WTC11 (cell line): ENCODE measurements at regions not wholly inside any gene's neighbourhood (a gene's known extent, or its start where the extent isn't known, plus 50 kb on each side); places are given as distances from the start of the nearest gene placed in this dataset.

Experiments used
- CTCF ChIP-seq: fragments of 200-600 bp; IDR thresholded peaks from 2 replicates; pipeline ENCODE4 v1.8.0; 2022; ENCODE audit warnings: antibody characterized with exemption
- ETV6 ChIP-seq: sonication (generic); formaldehyde crosslinking; IDR thresholded peaks from 2 replicates; pipeline ENCODE4 v1.8.1; 2022; ENCODE audit warnings: mild to moderate bottlenecking, missing genetic modification reagents
- FOXJ3 ChIP-seq: sonication (generic); formaldehyde crosslinking; IDR thresholded peaks from 2 replicates; pipeline ENCODE4 v1.9.0; 2021; ENCODE audit warnings: missing genetic modification reagents, mild to moderate bottlenecking, borderline replicate concordance
- NR3C1 ChIP-seq: sonication (generic); formaldehyde crosslinking; conservative IDR thresholded peaks from 2 replicates; pipeline ENCODE4 v1.8.1; 2023; ENCODE audit warnings: low read depth, mild to moderate bottlenecking, missing genetic modification reagents
- RELA ChIP-seq: sonication (generic); formaldehyde crosslinking; IDR thresholded peaks from 2 replicates; pipeline ENCODE4 v1.8.1; 2022; ENCODE audit warnings: missing genetic modification reagents, mild to moderate bottlenecking, borderline replicate concordance
- ZNF232 ChIP-seq: sonication (generic); formaldehyde crosslinking; IDR thresholded peaks from 2 replicates; pipeline ENCODE4 v1.8.0; 2022; ENCODE audit warnings: mild to moderate bottlenecking, missing genetic modification reagents
- ZNF263 ChIP-seq: sonication (generic); formaldehyde crosslinking; IDR thresholded peaks from 2 replicates; pipeline ENCODE4 v1.8.1; 2022; ENCODE audit warnings: low read depth, mild to moderate bottlenecking, moderate library complexity, missing genetic modification reagents
- TF ChIP-seq, protein P1 (sequence below): sonication (generic); formaldehyde crosslinking; IDR thresholded peaks from 2 replicates; pipeline ENCODE4 v1.8.1; 2023; ENCODE audit warnings: mild to moderate bottlenecking, missing genetic modification reagents, moderate library complexity
- TF ChIP-seq, protein P2 (sequence below): sonication (generic); formaldehyde crosslinking; IDR thresholded peaks from 2 replicates; pipeline ENCODE4 v1.8.1; 2023; ENCODE audit warnings: mild to moderate bottlenecking, moderate library complexity, missing genetic modification reagents
- TF ChIP-seq, protein P3 (sequence below): sonication (generic); formaldehyde crosslinking; IDR thresholded peaks from 2 replicates; pipeline ENCODE4 v1.8.0; 2022; ENCODE audit warnings: mild to moderate bottlenecking, missing genetic modification reagents

DNA sequence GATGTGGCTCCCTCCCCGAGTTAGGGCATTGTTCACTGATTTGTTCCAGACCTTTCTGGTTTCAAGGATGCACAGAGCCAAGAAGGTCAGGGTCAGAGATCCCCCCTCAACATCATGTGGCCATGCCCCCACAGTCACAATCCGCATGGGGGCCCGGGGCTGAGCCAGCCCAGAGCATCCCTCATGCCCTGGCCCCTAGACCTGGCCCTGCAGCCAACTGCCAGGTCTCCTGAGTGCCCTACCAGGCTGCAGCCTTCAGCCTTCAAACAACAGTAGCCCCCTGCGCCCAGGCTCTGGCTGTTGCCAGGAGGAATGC lies 142.4 kb downstream of the CRYBB2 start:
- TF ChIP-seq ZNF263 (CRISPR knock-in tag) (no peak), FOXJ3 (CRISPR knock-in tag) (no peak), CTCF (no peak), ETV6 (CRISPR knock-in tag) (no peak), NR3C1 (CRISPR knock-in tag) (no peak), ZNF232 (no peak), RELA (CRISPR knock-in tag) (no peak)
- TF ChIP-seq, protein P1, sequence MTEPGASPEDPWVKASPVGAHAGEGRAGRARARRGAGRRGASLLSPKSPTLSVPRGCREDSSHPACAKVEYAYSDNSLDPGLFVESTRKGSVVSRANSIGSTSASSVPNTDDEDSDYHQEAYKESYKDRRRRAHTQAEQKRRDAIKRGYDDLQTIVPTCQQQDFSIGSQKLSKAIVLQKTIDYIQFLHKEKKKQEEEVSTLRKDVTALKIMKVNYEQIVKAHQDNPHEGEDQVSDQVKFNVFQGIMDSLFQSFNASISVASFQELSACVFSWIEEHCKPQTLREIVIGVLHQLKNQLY (CRISPR knock-in tag), result no peak
- TF ChIP-seq, protein P2, sequence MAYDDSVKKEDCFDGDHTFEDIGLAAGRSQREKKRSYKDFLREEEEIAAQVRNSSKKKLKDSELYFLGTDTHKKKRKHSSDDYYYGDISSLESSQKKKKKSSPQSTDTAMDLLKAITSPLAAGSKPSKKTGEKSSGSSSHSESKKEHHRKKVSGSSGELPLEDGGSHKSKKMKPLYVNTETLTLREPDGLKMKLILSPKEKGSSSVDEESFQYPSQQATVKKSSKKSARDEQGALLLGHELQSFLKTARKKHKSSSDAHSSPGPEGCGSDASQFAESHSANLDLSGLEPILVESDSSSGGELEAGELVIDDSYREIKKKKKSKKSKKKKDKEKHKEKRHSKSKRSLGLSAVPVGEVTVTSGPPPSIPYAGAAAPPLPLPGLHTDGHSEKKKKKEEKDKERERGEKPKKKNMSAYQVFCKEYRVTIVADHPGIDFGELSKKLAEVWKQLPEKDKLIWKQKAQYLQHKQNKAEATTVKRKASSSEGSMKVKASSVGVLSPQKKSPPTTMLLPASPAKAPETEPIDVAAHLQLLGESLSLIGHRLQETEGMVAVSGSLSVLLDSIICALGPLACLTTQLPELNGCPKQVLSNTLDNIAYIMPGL (CRISPR knock-in tag), result no peak
- TF ChIP-seq, protein P3, sequence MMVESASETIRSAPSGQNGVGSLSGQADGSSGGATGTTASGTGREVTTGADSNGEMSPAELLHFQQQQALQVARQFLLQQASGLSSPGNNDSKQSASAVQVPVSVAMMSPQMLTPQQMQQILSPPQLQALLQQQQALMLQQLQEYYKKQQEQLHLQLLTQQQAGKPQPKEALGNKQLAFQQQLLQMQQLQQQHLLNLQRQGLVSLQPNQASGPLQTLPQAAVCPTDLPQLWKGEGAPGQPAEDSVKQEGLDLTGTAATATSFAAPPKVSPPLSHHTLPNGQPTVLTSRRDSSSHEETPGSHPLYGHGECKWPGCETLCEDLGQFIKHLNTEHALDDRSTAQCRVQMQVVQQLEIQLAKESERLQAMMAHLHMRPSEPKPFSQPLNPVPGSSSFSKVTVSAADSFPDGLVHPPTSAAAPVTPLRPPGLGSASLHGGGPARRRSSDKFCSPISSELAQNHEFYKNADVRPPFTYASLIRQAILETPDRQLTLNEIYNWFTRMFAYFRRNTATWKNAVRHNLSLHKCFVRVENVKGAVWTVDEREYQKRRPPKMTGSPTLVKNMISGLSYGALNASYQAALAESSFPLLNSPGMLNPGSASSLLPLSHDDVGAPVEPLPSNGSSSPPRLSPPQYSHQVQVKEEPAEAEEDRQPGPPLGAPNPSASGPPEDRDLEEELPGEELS (CRISPR knock-in tag), result no peak
